GM12878 (cell line): ENCODE measurements at regions not wholly inside any gene's neighbourhood (a gene's known extent, or its start where the extent isn't known, plus 50 kb on each side); places are given as distances from the start of the nearest gene placed in this dataset.

Source experiments
- NFXL1 ChIP-seq: fragments of 450-650 bp; IDR thresholded peaks from 2 replicates; pipeline ENCODE4 v1.6.1; 2017; ENCODE audit warnings: antibody characterized with exemption, mild to moderate bottlenecking, borderline replicate concordance
- POLR2A ChIP-seq: IDR thresholded peaks from 2 replicates; pipeline ENCODE4 v1.6.1; 2011; ENCODE audit warnings: low read depth, mild to moderate bottlenecking, low read length
- POLR2AphosphoS5 ChIP-seq: IDR thresholded peaks from 2 replicates; pipeline ENCODE4 v1.6.1; 2011; ENCODE audit warnings: mild to moderate bottlenecking, low read length, inconsistent platforms
- TAF1 ChIP-seq: IDR thresholded peaks from 2 replicates; pipeline ENCODE4 v1.6.1; 2011; ENCODE audit warnings: mild to moderate bottlenecking, low read depth, low read length, borderline replicate concordance

- TF ChIP-seq POLR2AphosphoS5 (no peak), NFXL1 (no peak), TAF1 (no peak), POLR2A (peak; percentile 32; the same call in 1 of the 2 replicates)
Measured at GRCh38 chrX:55908661-55909212, 191.2 kb downstream of the RRAGB start.
